GM12878 (cell line): ENCODE measurements at regions not wholly inside any gene's neighbourhood (a gene's known extent, or its start where the extent isn't known, plus 50 kb on each side); places are given as distances from the start of the nearest gene placed in this dataset.

Experiments used
- POLR2AphosphoS5 ChIP-seq: IDR thresholded peaks from 2 replicates; pipeline ENCODE4 v1.6.1; 2011; ENCODE audit warnings: mild to moderate bottlenecking, low read length, inconsistent platforms
- RCOR1 ChIP-seq: conservative IDR thresholded peaks from 2 replicates; pipeline ENCODE4 v1.6.1; 2012; ENCODE audit warnings: low read depth, low read length, improper control_type of control experiment

GRCh38 chr13:37177125-37177524 is 71.7 kb upstream of the CSNK1A1L start:
- TF ChIP-seq POLR2AphosphoS5 (no peak), RCOR1 (no peak)
